GM18951 (cell line): ENCODE measurements at regions not wholly inside any gene's neighbourhood (a gene's known extent, or its start where the extent isn't known, plus 50 kb on each side); places are given as distances from the start of the nearest gene placed in this dataset.

ENCODE experiments used
- POLR2A ChIP-seq: IDR thresholded peaks from 4 replicates; pipeline ENCODE4 v1.6.1; 2011; ENCODE audit warnings: mild to moderate bottlenecking; ENCODE audit not compliant: insufficient read length, insufficient read depth; ENCODE audit errors: extremely low read depth
- in situ Hi-C: fragments of 300-500 bp; cut with MboI; formaldehyde crosslinking; loops from one replicate; pipeline ENCODE4 v1.12.0; 2022; ENCODE audit warnings: low sequenced_read_pairs, mixed read lengths, inconsistent platforms; ENCODE audit not compliant: unreplicated experiment

- TF ChIP-seq POLR2A = no peak
- in situ Hi-C loops = loop anchor here (25.0 kb wide), 1 partner anchor 234 kb away; no protein-coding TSS in a partner anchor
Observed at GRCh38 chr15:31202953-31203352, 101.4 kb upstream of the TRPM1 start.

GRCh38 chr15:31203999-31204398, 102.5 kb upstream of the TRPM1 start:
- in situ Hi-C loops = loop anchor here (25.0 kb wide), 1 partner anchor 233 kb away; no protein-coding TSS in a partner anchor
- no peak for TF ChIP-seq POLR2A

DNA sequence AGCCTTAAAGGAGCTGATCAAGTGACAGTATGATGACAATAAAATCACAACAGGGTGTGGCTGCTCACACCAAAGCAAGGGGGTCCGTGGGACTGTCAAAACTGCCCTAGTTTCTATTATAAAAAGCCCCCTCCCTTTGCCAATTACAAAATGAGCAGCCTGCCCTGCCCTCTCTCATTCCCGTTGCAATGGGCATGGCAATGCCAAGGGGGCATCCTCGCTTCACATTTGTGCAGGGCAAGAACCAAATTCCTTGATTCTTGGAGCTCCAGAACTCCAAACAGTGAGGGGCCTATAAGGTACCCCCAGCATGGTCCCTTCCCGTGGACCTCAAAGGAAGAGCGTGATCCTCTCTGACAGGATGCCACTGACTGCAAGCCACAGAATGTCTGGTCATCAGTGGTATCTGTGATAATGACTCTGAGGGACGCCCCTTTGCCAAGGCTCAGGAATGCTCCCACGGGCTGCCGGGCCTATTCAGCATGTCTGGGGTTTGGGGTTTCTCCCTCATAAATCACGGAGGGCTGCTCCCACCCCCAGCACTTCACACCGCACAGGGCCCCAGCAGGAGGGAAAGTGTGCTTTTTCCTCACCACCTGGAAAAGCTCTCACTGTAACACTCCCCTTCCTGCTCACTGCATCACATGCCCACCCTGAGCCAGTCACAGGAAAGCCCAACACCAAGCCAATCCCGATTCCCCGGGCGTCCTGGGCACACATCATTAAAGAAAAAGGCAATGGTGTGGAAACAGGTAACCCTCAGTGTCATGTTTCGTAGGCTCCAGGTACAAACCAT, 105.1 kb upstream of the TRPM1 start:
- in situ Hi-C loops = loop anchor here (25.0 kb wide), 1 partner anchor 231 kb away; no protein-coding TSS in a partner anchor
- TF ChIP-seq POLR2A = no peak

DNA sequence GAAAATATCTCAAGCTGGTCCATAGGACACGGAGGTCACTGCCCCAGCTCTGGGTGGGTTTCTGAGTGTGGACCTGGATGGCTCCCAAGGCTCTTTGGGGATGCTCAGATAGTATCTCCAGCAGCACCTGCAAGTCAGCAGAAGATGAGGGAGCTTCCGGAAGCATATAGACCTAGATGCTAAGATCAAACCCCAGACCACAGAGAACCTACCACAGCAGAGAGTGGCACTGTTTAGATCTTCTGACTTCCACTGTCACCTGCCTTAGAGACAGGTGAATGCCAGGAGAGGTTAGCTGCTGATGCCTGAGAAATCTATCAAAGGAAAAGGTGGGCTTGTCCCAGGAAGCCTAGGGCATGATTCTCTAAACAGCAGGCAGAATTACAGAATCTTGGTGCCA, 105.7 kb upstream of the TRPM1 start:
- in situ Hi-C loops = loop anchor here (25.0 kb wide), 1 partner anchor 230 kb away; no protein-coding TSS in a partner anchor
- TF ChIP-seq POLR2A = no peak

DNA sequence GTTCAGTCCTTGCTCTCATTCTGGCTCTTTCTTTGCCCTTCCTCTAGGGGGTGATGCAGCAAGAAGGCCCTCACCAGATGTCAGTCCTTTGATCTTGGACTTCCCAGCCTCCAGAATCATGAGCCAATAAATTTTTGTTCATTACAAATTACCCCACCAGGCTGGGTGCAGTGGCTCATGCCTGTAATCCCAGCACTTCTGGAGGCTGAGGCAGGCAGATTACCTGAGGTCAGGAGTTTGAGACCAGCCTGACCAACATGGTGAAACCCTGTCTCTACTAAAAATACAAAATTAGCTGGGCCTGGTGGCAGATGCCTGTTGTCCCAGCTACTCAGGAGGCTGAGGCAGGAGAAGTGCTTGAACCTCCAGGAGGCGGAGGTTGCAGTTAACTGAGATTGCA, 106.3 kb upstream of the TRPM1 start:
- in situ Hi-C loops = loop anchor here (25.0 kb wide), 1 partner anchor 229 kb away; no protein-coding TSS in a partner anchor

GRCh38 chr15:31208817-31209216, 107.3 kb upstream of the TRPM1 start:
- in situ Hi-C loops = loop anchor here (25.0 kb wide), 1 partner anchor 228 kb away; no protein-coding TSS in a partner anchor
- no peak for TF ChIP-seq POLR2A

DNA sequence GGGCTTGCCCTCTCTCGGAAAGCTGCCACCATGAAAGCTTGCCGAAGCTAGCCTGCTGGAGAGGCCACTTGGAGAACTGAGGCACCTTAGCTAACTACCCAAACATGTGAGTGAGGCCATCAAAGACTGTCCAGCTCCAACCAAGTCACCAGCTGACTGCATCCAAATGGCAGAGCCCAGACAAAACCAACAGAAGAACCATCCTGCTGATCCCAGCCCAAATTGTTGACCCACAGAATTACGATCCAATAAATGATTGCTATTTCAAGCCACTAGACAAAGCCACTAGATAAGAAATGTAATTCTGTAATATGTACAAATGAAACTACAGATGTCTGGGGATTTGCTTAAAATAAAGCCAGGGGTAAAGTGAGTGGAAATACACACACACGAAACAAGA, 109.8 kb upstream of the TRPM1 start:
- in situ Hi-C loops = loop anchor here (25.0 kb wide), 1 partner anchor 226 kb away; no protein-coding TSS in a partner anchor
- no peak for TF ChIP-seq POLR2A

GRCh38 chr15:31212326-31213080, 111.0 kb upstream of the TRPM1 start:
- TF ChIP-seq POLR2A = no peak
- in situ Hi-C loops = loop anchor here (25.0 kb wide), 1 partner anchor 225 kb away; no protein-coding TSS in a partner anchor

- TF ChIP-seq POLR2A = no peak
- in situ Hi-C loops = loop anchor here (25.0 kb wide), 1 partner anchor 223 kb away; no protein-coding TSS in a partner anchor
Observed at GRCh38 chr15:31214158-31214863, 112.3 kb upstream of the KLF13 start.

DNA sequence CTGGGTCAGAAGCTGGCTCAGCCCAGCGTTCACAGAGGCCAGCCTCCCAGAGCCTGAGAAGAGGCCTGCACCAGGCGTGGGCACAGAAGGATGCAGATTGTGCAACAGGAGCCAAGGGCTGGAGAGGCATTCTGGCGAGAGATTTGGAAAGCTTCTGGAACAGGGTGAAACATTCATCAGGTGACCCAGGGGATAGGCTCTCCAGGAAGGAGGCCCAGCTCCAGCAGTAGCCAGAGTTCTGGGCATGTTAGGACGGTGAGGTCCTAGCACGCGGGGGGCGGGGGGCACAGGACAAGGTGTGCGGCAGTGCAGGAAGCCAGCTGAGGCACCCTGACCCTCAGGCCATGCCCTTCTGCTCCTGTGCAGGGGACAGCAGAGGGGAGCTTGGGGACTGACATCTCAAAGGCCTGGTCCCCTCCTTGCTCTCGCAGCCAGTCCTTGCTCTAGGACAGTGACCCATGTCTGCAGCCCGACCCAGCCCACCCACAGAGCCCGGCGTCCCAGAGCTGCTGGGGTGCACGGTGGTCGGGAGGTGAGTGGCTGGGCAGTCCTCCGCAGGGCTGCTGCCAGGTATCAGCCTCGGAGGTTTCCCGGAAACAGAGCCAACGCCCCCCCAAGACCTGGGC, 111.7 kb upstream of the KLF13 start:
- TF ChIP-seq POLR2A = no peak
- in situ Hi-C loops = loop anchor here (25.0 kb wide), 1 partner anchor 222 kb away; no protein-coding TSS in a partner anchor

GRCh38 chr15:31215490-31216214, 111.0 kb upstream of the KLF13 start:
- in situ Hi-C loops = loop anchor here (25.0 kb wide), 1 partner anchor 222 kb away; no protein-coding TSS in a partner anchor
- TF ChIP-seq POLR2A = peak; percentile 64

DNA sequence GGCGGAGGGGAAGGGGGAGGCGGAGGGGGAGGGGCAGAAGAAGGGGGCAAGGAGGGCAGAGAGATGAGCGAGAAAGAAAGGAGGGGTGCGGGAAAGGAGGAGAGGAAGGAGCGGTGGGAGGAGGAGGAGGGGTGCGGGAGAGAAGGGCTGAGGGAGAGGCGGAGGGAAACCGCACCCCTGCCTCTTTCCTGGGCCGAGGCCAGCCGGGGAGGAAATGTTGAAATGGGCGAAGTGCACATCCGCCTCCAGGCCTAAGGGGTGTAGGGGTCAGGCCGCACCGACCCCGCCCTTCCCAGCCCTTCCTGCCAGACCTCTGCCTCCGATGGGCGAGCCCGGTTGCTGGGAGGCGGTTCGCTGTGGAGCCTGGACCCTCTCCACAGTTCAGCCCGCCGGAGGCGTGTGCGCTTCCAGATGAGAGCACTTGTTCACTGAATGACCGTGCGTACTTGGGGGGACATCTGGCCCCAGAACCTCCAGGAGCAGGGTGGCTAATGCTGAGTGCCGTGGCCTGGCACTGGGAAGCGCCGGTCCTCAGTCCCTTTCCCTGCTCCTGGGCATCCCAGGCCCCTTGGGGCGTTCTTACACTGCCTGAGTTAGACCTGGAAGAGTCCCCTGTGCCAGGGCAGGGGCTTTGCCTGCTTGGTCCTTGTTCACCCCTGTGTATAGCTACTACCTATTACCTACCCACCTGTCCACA, 110.3 kb upstream of the KLF13 start:
- in situ Hi-C loops = loop anchor here (25.0 kb wide), 1 partner anchor 221 kb away; no protein-coding TSS in a partner anchor
- peak; percentile 59 for TF ChIP-seq POLR2A
